Breast epithelium (tissue), 3 donors: ENCODE measurements at regions not wholly inside any gene's neighbourhood (a gene's known extent, or its start where the extent isn't known, plus 50 kb on each side); places are given as distances from the start of the nearest gene placed in this dataset.

ENCODE experiments used
- CTCF ChIP-seq, 3 donors: fragments of 450-650 bp; IDR thresholded peaks; one replicate each; pipeline ENCODE4 v1.5.1; 2016 to 2017; ENCODE audit warnings: antibody characterized with exemption in 3 of 3, mild to moderate bottlenecking in 3 of 3, moderate library complexity in 3 of 3
- POLR2A ChIP-seq: fragments of 450-650 bp; IDR thresholded peaks from one replicate; pipeline ENCODE4 v1.6.1; 2016; ENCODE audit warnings: antibody characterized with exemption, mild to moderate bottlenecking, moderate library complexity
- POLR2AphosphoS5 ChIP-seq, 3 donors: sonication (generic); formaldehyde crosslinking; IDR thresholded peaks; one replicate each; pipeline ENCODE4 v1.6.1; 2017; ENCODE audit warnings: antibody characterized with exemption in 3 of 3

GRCh38 chr4:152149745-152150144 is 386.1 kb downstream of the FBXW7 start:
- no peak for TF ChIP-seq POLR2A
- TF ChIP-seq CTCF (IDR thresholded peaks at IDR 0.05) = no peak
- TF ChIP-seq POLR2AphosphoS5 (IDR thresholded peaks at IDR 0.05) = no peak
